ENCODE measurements at regions not wholly inside any gene's neighbourhood (a gene's known extent, or its start where the extent isn't known, plus 50 kb on each side); places are given as distances from the start of the nearest gene placed in this dataset.

DNA sequence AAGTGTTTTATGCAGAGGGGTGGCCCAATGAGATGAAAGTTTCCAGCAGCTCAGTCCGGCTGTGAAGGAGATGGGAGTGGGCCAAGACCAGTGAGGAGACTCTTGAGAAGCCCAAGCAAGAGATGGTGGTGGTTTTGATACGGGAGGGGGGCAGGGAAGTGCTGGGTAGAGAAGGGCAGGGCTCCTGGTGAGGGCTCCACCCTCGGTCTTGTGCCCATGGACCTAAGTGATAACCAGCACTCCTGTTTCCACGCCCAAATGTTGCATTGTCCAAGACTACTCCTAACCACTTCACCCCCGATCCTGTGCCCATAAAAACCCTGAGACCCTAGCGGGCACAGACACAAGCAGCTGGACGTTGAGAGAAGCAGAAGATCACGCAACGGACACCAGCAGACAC is 140.9 kb downstream of the MIS18A start:
- Histone ChIP-seq H3K36me3 (ENCODE audit: control insufficient read depth in 2 of 3, insufficient read depth in 3 of 3, low read length in 3 of 3) (no peaks in the 10 kb centered on the region), H3K27ac (ENCODE audit: low read depth in 2 of 2, low read length in 2 of 2) (no peak overlapping the region), H3K9ac (ENCODE audit: low read length in 3 of 3) (no peak overlapping the region), H3K9me3 (ENCODE audit: control insufficient read depth in 2 of 3, insufficient read depth in 1 of 3, low read length in 3 of 3) (no peaks in the 10 kb centered on the region), H3K4me1 (ENCODE audit: control insufficient read depth in 2 of 3, insufficient read depth in 2 of 3, low read depth in 1 of 3, low read length in 3 of 3) (peaks cover 0 to 5% (median 0%) of the 10 kb centered on the region in 3 donors), H3K27me3 (ENCODE audit: control insufficient read depth, insufficient read depth, low read length) (no peaks in the 10 kb centered on the region), H3K4me3 (ENCODE audit: low read length in 3 of 3) (no peak overlapping the region)
- no peak for DNase-seq
- FAIRE-seq, result no peak
- intact Hi-C loops (cut with DNase I), result no loop called here
- no peak for TF ChIP-seq CTCF (IDR thresholded peaks at IDR 0.05; ENCODE audit: borderline replicate concordance, extremely low read depth, insufficient read depth)

DNA sequence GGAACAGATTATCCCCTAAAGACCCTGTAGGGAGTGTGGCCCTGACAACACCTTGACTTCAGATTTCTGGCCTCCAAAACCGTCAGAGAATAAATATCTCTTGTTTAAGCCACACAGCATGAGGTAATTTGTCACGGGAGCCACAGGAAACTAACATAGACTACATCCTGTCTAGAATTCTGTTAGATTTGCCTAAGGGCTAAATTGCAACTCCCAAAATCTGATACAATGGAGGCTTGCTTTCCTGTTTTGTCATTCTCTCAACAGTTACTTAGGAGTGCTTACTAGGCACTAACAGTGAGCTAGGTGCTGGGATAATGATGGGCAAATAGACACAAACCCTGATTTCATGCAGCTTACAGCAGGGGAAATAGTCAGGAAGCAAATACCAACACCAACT is 141.6 kb downstream of the MIS18A start:
- DNase-seq (no peak), FAIRE-seq (no peak)
- Histone ChIP-seq H3K27me3 (ENCODE audit: control insufficient read depth, insufficient read depth, low read length) (no peaks in the 10 kb centered on the region), H3K4me1 (ENCODE audit: control insufficient read depth in 2 of 3, insufficient read depth in 2 of 3, low read depth in 1 of 3, low read length in 3 of 3) (no peaks in the 10 kb centered on the region), H3K9me3 (ENCODE audit: control insufficient read depth in 2 of 3, insufficient read depth in 1 of 3, low read length in 3 of 3) (no peaks in the 10 kb centered on the region), H3K4me3 (ENCODE audit: low read length in 3 of 3) (no peak overlapping the region), H3K27ac (ENCODE audit: low read depth in 2 of 2, low read length in 2 of 2) (no peak overlapping the region), H3K36me3 (ENCODE audit: control insufficient read depth in 2 of 3, insufficient read depth in 3 of 3, low read length in 3 of 3) (no peaks in the 10 kb centered on the region), H3K9ac (ENCODE audit: low read length in 3 of 3) (no peak overlapping the region)
- intact Hi-C loops (cut with DNase I), result no loop called here
- no peak for TF ChIP-seq CTCF (IDR thresholded peaks at IDR 0.05; ENCODE audit: borderline replicate concordance, extremely low read depth, insufficient read depth)

DNA sequence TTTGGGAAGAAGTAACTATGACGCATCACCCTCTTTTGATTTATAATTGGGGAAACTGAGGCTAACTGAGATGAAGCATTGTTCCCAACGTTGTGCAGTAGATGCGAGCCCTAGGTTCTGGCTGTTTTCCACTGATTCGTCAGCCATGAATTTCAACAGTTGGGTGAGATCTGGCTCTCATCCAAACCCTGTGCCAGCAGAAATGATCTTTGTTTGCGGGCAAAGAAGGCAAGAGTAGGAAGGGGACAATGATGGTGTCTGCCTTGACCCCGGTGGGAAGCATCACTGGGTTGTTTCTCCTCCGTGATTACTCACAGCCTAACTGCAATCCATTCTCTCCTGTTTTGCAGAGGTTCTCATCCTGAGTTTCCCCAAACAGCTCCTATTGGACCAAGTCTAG is 142.3 kb downstream of the MIS18A start:
- H3K9ac ChIP-seq (ENCODE audit: low read length in 3 of 3), result no peak overlapping the region
- no peak overlapping the region for H3K27ac ChIP-seq (ENCODE audit: low read depth in 2 of 2, low read length in 2 of 2)
- H3K4me1 ChIP-seq (ENCODE audit: control insufficient read depth in 2 of 3, insufficient read depth in 2 of 3, low read depth in 1 of 3, low read length in 3 of 3), result no peaks in the 10 kb centered on the region
- H3K36me3 ChIP-seq (ENCODE audit: control insufficient read depth in 2 of 3, insufficient read depth in 3 of 3, low read length in 3 of 3), result no peaks in the 10 kb centered on the region
- H3K27me3 ChIP-seq (ENCODE audit: control insufficient read depth, insufficient read depth, low read length), result no peaks in the 10 kb centered on the region
- no peak overlapping the region for H3K4me3 ChIP-seq (ENCODE audit: low read length in 3 of 3)
- DNase-seq (no peak), FAIRE-seq (no peak)
- no peak for TF ChIP-seq CTCF (IDR thresholded peaks at IDR 0.05; ENCODE audit: borderline replicate concordance, extremely low read depth, insufficient read depth)
- intact Hi-C loops (cut with DNase I), result no loop called here
- H3K9me3 ChIP-seq (ENCODE audit: control insufficient read depth in 2 of 3, insufficient read depth in 1 of 3, low read length in 3 of 3), result no peaks in the 10 kb centered on the region

All from kidney (tissue), 13 donors.